Lower leg skin (tissue), 4 donors: ENCODE measurements at regions not wholly inside any gene's neighbourhood (a gene's known extent, or its start where the extent isn't known, plus 50 kb on each side); places are given as distances from the start of the nearest gene placed in this dataset.

Source experiments
- DNase-seq, 2 donors: peaks; one replicate each; pipeline ENCODE4 v3.0.0-alpha.2; 2019; ENCODE audit warnings: low spot score in 2 of 2
- H3K4me3 ChIP-seq: fragments of 200-600 bp; sonication (generic); 2 replicates; pipeline ENCODE4 v1.5.1; 2017; ENCODE audit warnings: mild to moderate bottlenecking, low read depth; ENCODE audit not compliant: poor library complexity, severe bottlenecking
- CTCF ChIP-seq, 3 donors: fragments of 450-650 bp; IDR thresholded peaks; one replicate each; pipeline ENCODE4 v1.5.1; 2016; ENCODE audit warnings: antibody characterized with exemption in 3 of 3, mild to moderate bottlenecking in 3 of 3, moderate library complexity in 2 of 3
- POLR2A ChIP-seq, 2 donors: fragments of 450-650 bp; IDR thresholded peaks; one replicate each; pipeline ENCODE4 v1.6.1; 2016 to 2017; ENCODE audit warnings: antibody characterized with exemption in 2 of 2, mild to moderate bottlenecking in 1 of 2, moderate library complexity in 1 of 2
- WGBS, 2 donors: methylation state at CpG; one replicate each; pipeline ENCODE4 v1.1.5; 2018; 5-methylcytosine and 5-hydroxymethylcytosine counted together
- intact Hi-C: fragments of 100-400 bp; cut with DNase I; formaldehyde crosslinking; loops from one replicate; pipeline ENCODE4 v1.15.0; 2023; ENCODE audit warnings: low total_unique reads

- intact Hi-C loops: no loop called here
- no peak overlapping the region for H3K4me3 ChIP-seq
- peak in 1 of 2 donors; percentile 46 for DNase-seq
- no peak for TF ChIP-seq POLR2A (IDR thresholded peaks at IDR 0.05)
- no peak for TF ChIP-seq CTCF (IDR thresholded peaks at IDR 0.05)
- 85 to 92% methylated on average over 10 of the region's 10 CpGs for WGBS, 2 donors
Measured at GRCh38 chr2:239611222-239611795, 210.5 kb upstream of the HDAC4 start.

GRCh38 chr2:239610457-239611221 is 209.8 kb upstream of the HDAC4 start:
- intact Hi-C loops: no loop called here
- 84 to 85% methylated on average over 9 of the region's 9 CpGs for WGBS, 2 donors
- TF ChIP-seq POLR2A (IDR thresholded peaks at IDR 0.05) (no peak), CTCF (IDR thresholded peaks at IDR 0.05) (no peak)
- peak in 1 of 2 donors; percentile 68 for DNase-seq
- H3K4me3 ChIP-seq: no peak overlapping the region

- peak in 1 of 2 donors; percentile 71 for DNase-seq
- H3K4me3 ChIP-seq: no peak overlapping the region
- intact Hi-C loops: no loop called here
- 90 to 92% methylated on average over 26 of the region's 26 CpGs for WGBS, 2 donors
- TF ChIP-seq POLR2A (IDR thresholded peaks at IDR 0.05) (no peak), CTCF (IDR thresholded peaks at IDR 0.05) (no peak)
Measured at GRCh38 chr2:239609607-239610310, 208.9 kb upstream of the HDAC4 start.

- TF ChIP-seq POLR2A (IDR thresholded peaks at IDR 0.05): no peak
- no peak for TF ChIP-seq CTCF (IDR thresholded peaks at IDR 0.05)
- 82 to 88% methylated on average over 11 of the region's 11 CpGs for WGBS, 2 donors
- intact Hi-C loops: no loop called here
- no peak for DNase-seq
- no peak overlapping the region for H3K4me3 ChIP-seq
Measured at GRCh38 chr2:239609162-239609561, 208.3 kb upstream of the HDAC4 start.

- no peak overlapping the region for H3K4me3 ChIP-seq
- 87 to 91% methylated on average over 16 of the region's 16 CpGs for WGBS, 2 donors
- intact Hi-C loops: no loop called here
- no peak for DNase-seq
- TF ChIP-seq POLR2A (IDR thresholded peaks at IDR 0.05) (no peak), CTCF (IDR thresholded peaks at IDR 0.05) (no peak)
Measured at GRCh38 chr2:239608723-239609122, 207.9 kb upstream of the HDAC4 start.
